ENCODE measurements at regions not wholly inside any gene's neighbourhood (a gene's known extent, or its start where the extent isn't known, plus 50 kb on each side); places are given as distances from the start of the nearest gene placed in this dataset.

GRCh38 chr4:182056866-182057265, 186.3 kb upstream of the TENM3 start:
- no peak for DNase-seq

GRCh38 chr4:182062458-182062857, 180.7 kb upstream of the TENM3 start:
- DNase-seq: no peak

GRCh38 chr4:182062936-182063335, 180.3 kb upstream of the TENM3 start:
- no peak for DNase-seq

- DNase-seq: no peak
Measured at GRCh38 chr4:182063651-182064050, 179.6 kb upstream of the TENM3 start.

GRCh38 chr4:182065255-182065654, 177.9 kb upstream of the TENM3 start:
- DNase-seq: no peak

GRCh38 chr4:182066037-182066436, 177.2 kb upstream of the TENM3 start:
- no peak for DNase-seq

GRCh38 chr4:182067828-182068227, 175.4 kb upstream of the TENM3 start:
- DNase-seq: no peak

- no peak for DNase-seq
Measured at GRCh38 chr4:182068920-182069319, 174.3 kb upstream of the TENM3 start.

- DNase-seq: no peak
Measured at GRCh38 chr4:182073278-182073677, 169.9 kb upstream of the TENM3 start.

GRCh38 chr4:182074139-182074538, 169.1 kb upstream of the TENM3 start:
- DNase-seq: no peak

GRCh38 chr4:182074810-182075209, 168.4 kb upstream of the TENM3 start:
- DNase-seq: no peak

- DNase-seq: no peak
Measured at GRCh38 chr4:182082910-182083309, 160.3 kb upstream of the TENM3 start.

GRCh38 chr4:182083671-182084410, 159.4 kb upstream of the TENM3 start:
- no peak for DNase-seq

- DNase-seq: no peak
Measured at GRCh38 chr4:182085051-182085480, 158.1 kb upstream of the TENM3 start.

- DNase-seq: no peak
Measured at GRCh38 chr4:182089326-182089725, 153.9 kb upstream of the TENM3 start.

GRCh38 chr4:182090186-182090585, 153.0 kb upstream of the TENM3 start:
- DNase-seq: no peak

GRCh38 chr4:182091128-182091527, 152.1 kb upstream of the TENM3 start:
- no peak for DNase-seq

- no peak for DNase-seq
Measured at GRCh38 chr4:182093431-182093831, 149.8 kb upstream of the TENM3 start.

GRCh38 chr4:182093935-182094334, 149.3 kb upstream of the TENM3 start:
- DNase-seq: no peak

GRCh38 chr4:182101618-182102017, 141.6 kb upstream of the TENM3 start:
- DNase-seq: no peak

GRCh38 chr4:182102576-182102975, 140.6 kb upstream of the TENM3 start:
- DNase-seq: no peak

GRCh38 chr4:182103614-182104319, 139.4 kb upstream of the TENM3 start:
- no peak for DNase-seq

GRCh38 chr4:182105416-182105815, 137.8 kb upstream of the TENM3 start:
- no peak for DNase-seq

GRCh38 chr4:182107931-182108330, 135.3 kb upstream of the TENM3 start:
- DNase-seq: no peak

GRCh38 chr4:182111586-182111985, 131.6 kb upstream of the TENM3 start:
- DNase-seq: no peak
